ENCODE measurements at regions not wholly inside any gene's neighbourhood (a gene's known extent, or its start where the extent isn't known, plus 50 kb on each side); places are given as distances from the start of the nearest gene placed in this dataset.

DNA sequence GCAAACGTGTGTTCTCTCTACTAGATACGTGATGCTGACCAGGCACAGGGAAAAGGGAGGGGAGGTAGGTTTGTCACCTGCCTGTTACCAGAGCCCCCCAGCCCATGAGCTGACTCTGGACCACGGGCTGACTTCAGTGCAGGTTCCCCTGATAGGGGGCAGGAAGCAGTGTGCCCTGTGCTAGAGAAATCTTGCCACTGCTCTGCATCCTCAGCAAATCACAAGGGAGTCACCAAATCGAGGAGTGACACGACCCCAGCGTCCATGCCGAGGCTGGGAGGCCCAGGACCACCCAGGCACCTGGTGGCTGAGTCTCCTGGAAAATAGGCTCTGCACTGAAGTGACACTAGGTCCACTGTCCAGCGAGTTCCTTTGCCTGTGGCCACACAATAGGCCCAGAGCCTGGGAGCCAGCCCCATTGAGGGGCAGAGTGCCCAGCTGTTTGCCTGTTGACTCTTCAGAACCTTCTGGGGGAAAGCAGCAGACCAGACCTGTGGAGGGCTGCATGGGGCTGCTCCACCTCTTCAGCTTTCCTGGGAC is 99.3 kb downstream of the CTTN start:
- DNase-seq (ENCODE audit: low spot score): no peak
- no peaks in the 10 kb centered on the region for H3K9me3 ChIP-seq (ENCODE audit: control insufficient read depth in 4 of 4, low read length in 3 of 4)
- peaks cover 0 to 5% (median 0%) of the 10 kb centered on the region in 4 donors for H3K36me3 ChIP-seq (ENCODE audit: control insufficient read depth in 4 of 4, insufficient read depth in 3 of 4, low read depth in 1 of 4, low read length in 3 of 4)
- no peaks in the 10 kb centered on the region for H3K4me1 ChIP-seq (ENCODE audit: control insufficient read depth in 4 of 4, insufficient read depth in 4 of 4, low read length in 3 of 4)
- 80% methylated on average over 8 of the region's 8 CpGs for WGBS
- H3K27ac ChIP-seq (ENCODE audit: low read depth in 1 of 2, low read length in 2 of 2): no peak overlapping the region
- H3K27me3 ChIP-seq (ENCODE audit: control insufficient read depth in 4 of 4, insufficient read depth in 4 of 4, low read length in 3 of 4): no peaks in the 10 kb centered on the region
- no peak overlapping the region for H3K9ac ChIP-seq (ENCODE audit: low read depth in 1 of 2, low read length in 2 of 2)
- no peak overlapping the region for H3K4me3 ChIP-seq (ENCODE audit: low read depth in 1 of 3, low read length in 3 of 3)
- TF ChIP-seq, protein P1, sequence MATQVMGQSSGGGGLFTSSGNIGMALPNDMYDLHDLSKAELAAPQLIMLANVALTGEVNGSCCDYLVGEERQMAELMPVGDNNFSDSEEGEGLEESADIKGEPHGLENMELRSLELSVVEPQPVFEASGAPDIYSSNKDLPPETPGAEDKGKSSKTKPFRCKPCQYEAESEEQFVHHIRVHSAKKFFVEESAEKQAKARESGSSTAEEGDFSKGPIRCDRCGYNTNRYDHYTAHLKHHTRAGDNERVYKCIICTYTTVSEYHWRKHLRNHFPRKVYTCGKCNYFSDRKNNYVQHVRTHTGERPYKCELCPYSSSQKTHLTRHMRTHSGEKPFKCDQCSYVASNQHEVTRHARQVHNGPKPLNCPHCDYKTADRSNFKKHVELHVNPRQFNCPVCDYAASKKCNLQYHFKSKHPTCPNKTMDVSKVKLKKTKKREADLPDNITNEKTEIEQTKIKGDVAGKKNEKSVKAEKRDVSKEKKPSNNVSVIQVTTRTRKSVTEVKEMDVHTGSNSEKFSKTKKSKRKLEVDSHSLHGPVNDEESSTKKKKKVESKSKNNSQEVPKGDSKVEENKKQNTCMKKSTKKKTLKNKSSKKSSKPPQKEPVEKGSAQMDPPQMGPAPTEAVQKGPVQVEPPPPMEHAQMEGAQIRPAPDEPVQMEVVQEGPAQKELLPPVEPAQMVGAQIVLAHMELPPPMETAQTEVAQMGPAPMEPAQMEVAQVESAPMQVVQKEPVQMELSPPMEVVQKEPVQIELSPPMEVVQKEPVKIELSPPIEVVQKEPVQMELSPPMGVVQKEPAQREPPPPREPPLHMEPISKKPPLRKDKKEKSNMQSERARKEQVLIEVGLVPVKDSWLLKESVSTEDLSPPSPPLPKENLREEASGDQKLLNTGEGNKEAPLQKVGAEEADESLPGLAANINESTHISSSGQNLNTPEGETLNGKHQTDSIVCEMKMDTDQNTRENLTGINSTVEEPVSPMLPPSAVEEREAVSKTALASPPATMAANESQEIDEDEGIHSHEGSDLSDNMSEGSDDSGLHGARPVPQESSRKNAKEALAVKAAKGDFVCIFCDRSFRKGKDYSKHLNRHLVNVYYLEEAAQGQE (IDR thresholded peaks at IDR 0.05): peak; percentile 12
- TF ChIP-seq GABPA (IDR thresholded peaks at IDR 0.05 in 1 of 2, conservative IDR thresholded peaks at IDR 0.05 in 1 of 2): no peak

DNA sequence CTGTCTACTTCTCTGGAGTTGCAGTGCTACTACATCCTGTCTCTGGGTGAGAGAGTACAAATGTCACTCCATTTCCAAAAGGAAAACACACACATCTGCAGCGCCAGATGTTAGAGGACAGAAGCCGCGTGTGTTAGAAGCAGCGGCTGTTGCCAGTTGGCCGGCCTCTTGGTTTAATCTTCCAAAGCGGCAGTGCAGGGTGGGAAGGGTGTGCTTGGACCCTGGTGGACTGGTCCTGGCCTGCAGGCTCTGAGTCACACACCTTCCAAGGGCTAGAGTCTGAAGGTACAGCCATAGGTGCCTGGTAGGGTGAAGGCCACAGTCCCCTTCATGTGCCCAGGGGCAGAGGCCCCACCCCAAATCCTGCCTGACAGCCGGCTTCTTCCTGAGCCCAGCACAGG is 99.8 kb downstream of the CTTN start:
- TF ChIP-seq, protein P2, sequence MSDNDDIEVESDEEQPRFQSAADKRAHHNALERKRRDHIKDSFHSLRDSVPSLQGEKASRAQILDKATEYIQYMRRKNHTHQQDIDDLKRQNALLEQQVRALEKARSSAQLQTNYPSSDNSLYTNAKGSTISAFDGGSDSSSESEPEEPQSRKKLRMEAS (IDR thresholded peaks at IDR 0.05): no peak
- no peak for TF ChIP-seq JUND (IDR thresholded peaks at IDR 0.05)
- no peak for TF ChIP-seq NR2F2 (IDR thresholded peaks at IDR 0.05)
- no peak for TF ChIP-seq SP1 (IDR thresholded peaks at IDR 0.05)
- no peak for TF ChIP-seq FOXA2 (IDR thresholded peaks at IDR 0.05)
- no peak for TF ChIP-seq EGR1 (IDR thresholded peaks at IDR 0.05; ENCODE audit: low read depth in 2 of 2)
- TF ChIP-seq GABPA (IDR thresholded peaks at IDR 0.05 in 1 of 2, conservative IDR thresholded peaks at IDR 0.05 in 1 of 2): no peak
- TF ChIP-seq YY1 (IDR thresholded peaks at IDR 0.05): no peak
- no peak for TF ChIP-seq FOXA1 (IDR thresholded peaks at IDR 0.05)
- no peak for TF ChIP-seq RAD21 (IDR thresholded peaks at IDR 0.05)
- no peak for TF ChIP-seq HNF4G (IDR thresholded peaks at IDR 0.05)
- TF ChIP-seq, protein P3, sequence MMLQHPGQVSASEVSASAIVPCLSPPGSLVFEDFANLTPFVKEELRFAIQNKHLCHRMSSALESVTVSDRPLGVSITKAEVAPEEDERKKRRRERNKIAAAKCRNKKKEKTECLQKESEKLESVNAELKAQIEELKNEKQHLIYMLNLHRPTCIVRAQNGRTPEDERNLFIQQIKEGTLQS (IDR thresholded peaks at IDR 0.05): no peak
- 86% methylated on average over 7 of the region's 7 CpGs for WGBS
- DNase-seq (ENCODE audit: low spot score): no peak
- H3K4me3 ChIP-seq (ENCODE audit: low read depth in 1 of 3, low read length in 3 of 3): no peak overlapping the region
- no peaks in the 10 kb centered on the region for H3K4me1 ChIP-seq (ENCODE audit: control insufficient read depth in 4 of 4, insufficient read depth in 4 of 4, low read length in 3 of 4)
- no peak overlapping the region for H3K9ac ChIP-seq (ENCODE audit: low read depth in 1 of 2, low read length in 2 of 2)
- H3K36me3 ChIP-seq (ENCODE audit: control insufficient read depth in 4 of 4, insufficient read depth in 3 of 4, low read depth in 1 of 4, low read length in 3 of 4): peaks cover 0 to 5% (median 0%) of the 10 kb centered on the region in 4 donors
- H3K27ac ChIP-seq (ENCODE audit: low read depth in 1 of 2, low read length in 2 of 2): no peak overlapping the region
- no peaks in the 10 kb centered on the region for H3K27me3 ChIP-seq (ENCODE audit: control insufficient read depth in 4 of 4, insufficient read depth in 4 of 4, low read length in 3 of 4)
- no peaks in the 10 kb centered on the region for H3K9me3 ChIP-seq (ENCODE audit: control insufficient read depth in 4 of 4, low read length in 3 of 4)

DNA sequence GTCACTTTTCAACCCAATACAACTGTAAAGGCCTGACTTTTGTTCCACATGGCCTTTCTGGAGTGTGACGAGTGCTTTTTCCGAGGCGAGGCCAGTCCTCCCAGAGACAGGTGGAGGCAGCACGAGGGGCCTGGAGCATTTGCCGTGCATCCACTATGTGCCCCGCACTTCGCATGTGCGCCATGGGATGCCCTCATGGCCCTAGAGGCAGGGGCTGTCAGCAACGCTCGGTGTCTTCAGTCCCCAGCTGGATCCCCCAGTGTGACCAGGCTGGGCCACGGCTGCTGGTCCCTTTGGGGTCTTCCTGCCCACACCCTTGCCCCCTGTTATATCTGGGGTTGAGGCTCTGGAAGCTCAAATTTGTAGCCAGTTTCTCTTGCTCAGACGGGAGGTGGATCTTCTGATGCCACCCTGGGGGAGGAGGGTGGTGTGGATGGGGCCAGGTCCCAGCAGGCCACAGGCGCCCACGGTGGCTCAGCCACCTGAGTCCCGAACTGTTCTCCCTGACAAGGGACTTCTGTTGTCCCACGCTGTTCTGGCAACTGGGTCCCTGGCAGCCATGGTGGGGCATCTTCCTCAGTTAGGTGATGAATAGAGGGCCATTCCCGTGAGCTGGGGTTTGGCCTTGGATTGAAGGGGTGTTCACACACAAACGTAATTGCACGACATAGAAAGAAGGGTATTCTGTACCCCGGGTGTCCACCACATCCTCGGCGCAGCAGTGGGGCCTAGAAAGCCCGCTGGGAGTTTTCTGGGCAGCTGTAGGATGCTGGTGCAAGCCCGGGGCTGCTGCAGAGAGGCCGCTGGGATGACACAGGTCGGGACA is 100.9 kb downstream of the CTTN start:
- H3K4me1 ChIP-seq (ENCODE audit: control insufficient read depth in 4 of 4, insufficient read depth in 4 of 4, low read length in 3 of 4): no peaks in the 10 kb centered on the region
- H3K36me3 ChIP-seq (ENCODE audit: control insufficient read depth in 4 of 4, insufficient read depth in 3 of 4, low read depth in 1 of 4, low read length in 3 of 4): peaks cover 0 to 5% (median 0%) of the 10 kb centered on the region in 4 donors
- no peaks in the 10 kb centered on the region for H3K9me3 ChIP-seq (ENCODE audit: control insufficient read depth in 4 of 4, low read length in 3 of 4)
- no peak for TF ChIP-seq FOXA1 (IDR thresholded peaks at IDR 0.05)
- TF ChIP-seq, protein P4, sequence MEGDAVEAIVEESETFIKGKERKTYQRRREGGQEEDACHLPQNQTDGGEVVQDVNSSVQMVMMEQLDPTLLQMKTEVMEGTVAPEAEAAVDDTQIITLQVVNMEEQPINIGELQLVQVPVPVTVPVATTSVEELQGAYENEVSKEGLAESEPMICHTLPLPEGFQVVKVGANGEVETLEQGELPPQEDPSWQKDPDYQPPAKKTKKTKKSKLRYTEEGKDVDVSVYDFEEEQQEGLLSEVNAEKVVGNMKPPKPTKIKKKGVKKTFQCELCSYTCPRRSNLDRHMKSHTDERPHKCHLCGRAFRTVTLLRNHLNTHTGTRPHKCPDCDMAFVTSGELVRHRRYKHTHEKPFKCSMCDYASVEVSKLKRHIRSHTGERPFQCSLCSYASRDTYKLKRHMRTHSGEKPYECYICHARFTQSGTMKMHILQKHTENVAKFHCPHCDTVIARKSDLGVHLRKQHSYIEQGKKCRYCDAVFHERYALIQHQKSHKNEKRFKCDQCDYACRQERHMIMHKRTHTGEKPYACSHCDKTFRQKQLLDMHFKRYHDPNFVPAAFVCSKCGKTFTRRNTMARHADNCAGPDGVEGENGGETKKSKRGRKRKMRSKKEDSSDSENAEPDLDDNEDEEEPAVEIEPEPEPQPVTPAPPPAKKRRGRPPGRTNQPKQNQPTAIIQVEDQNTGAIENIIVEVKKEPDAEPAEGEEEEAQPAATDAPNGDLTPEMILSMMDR (IDR thresholded peaks at IDR 0.05; ENCODE audit: low read depth, low read length, missing input control): no peak
- no peak for TF ChIP-seq GABPA (IDR thresholded peaks at IDR 0.05 in 1 of 2, conservative IDR thresholded peaks at IDR 0.05 in 1 of 2)
- TF ChIP-seq, protein P5, sequence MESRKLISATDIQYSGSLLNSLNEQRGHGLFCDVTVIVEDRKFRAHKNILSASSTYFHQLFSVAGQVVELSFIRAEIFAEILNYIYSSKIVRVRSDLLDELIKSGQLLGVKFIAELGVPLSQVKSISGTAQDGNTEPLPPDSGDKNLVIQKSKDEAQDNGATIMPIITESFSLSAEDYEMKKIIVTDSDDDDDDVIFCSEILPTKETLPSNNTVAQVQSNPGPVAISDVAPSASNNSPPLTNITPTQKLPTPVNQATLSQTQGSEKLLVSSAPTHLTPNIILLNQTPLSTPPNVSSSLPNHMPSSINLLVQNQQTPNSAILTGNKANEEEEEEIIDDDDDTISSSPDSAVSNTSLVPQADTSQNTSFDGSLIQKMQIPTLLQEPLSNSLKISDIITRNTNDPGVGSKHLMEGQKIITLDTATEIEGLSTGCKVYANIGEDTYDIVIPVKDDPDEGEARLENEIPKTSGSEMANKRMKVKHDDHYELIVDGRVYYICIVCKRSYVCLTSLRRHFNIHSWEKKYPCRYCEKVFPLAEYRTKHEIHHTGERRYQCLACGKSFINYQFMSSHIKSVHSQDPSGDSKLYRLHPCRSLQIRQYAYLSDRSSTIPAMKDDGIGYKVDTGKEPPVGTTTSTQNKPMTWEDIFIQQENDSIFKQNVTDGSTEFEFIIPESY (IDR thresholded peaks at IDR 0.05): no peak
- TF ChIP-seq, protein P3 (IDR thresholded peaks at IDR 0.05): no peak
- no peak for TF ChIP-seq JUND (IDR thresholded peaks at IDR 0.05)
- no peak for TF ChIP-seq EGR1 (IDR thresholded peaks at IDR 0.05; ENCODE audit: low read depth in 2 of 2)
- TF ChIP-seq NR2F2 (IDR thresholded peaks at IDR 0.05): no peak
- H3K27me3 ChIP-seq (ENCODE audit: control insufficient read depth in 4 of 4, insufficient read depth in 4 of 4, low read length in 3 of 4): no peaks in the 10 kb centered on the region
- DNase-seq (ENCODE audit: low spot score): no peak
- H3K4me3 ChIP-seq (ENCODE audit: low read depth in 1 of 3, low read length in 3 of 3): no peak overlapping the region
- no peak overlapping the region for H3K27ac ChIP-seq (ENCODE audit: low read depth in 1 of 2, low read length in 2 of 2)
- H3K9ac ChIP-seq (ENCODE audit: low read depth in 1 of 2, low read length in 2 of 2): no peak overlapping the region
- WGBS: 96% methylated on average over 26 of the region's 26 CpGs

Measured in liver (tissue), 8 donors.